KBM-7 (cell line): ENCODE measurements at regions not wholly inside any gene's neighbourhood (a gene's known extent, or its start where the extent isn't known, plus 50 kb on each side); places are given as distances from the start of the nearest gene placed in this dataset.

Experiments used
- DNase-seq: peaks from one replicate; pipeline ENCODE4 v3.0.0-alpha.2; 2015
- in situ Hi-C: fragments of 300-500 bp; cut with MboI; formaldehyde crosslinking; loops from 2 replicates; pipeline ENCODE4 v1.14.3; 2020; ENCODE audit warnings: low sequenced_read_pairs, low pct_unique_long_range_greater_than_20kb, mixed read lengths

DNA sequence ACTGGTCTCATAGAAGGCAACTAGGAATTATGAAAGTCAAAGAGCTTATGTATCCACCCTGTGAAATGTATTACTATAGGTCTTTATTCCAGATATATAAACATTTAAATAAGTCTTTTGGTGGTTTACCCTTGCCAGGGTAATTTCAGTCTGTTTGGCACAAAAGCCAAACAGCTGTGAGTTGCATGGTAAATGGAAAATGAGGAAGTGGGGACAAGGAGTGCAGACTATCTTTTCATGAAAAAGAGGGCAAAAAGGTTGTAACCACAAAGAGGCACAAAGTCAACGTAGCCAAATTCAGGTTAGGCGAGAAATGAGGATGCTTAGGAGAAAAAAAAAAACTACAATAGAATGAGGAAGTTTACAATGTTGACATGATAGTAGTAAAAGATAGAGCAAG, 492.3 kb upstream of the PRMT6 start:
- peak; percentile 61 for DNase-seq
- in situ Hi-C loops, result no loop called here

DNA sequence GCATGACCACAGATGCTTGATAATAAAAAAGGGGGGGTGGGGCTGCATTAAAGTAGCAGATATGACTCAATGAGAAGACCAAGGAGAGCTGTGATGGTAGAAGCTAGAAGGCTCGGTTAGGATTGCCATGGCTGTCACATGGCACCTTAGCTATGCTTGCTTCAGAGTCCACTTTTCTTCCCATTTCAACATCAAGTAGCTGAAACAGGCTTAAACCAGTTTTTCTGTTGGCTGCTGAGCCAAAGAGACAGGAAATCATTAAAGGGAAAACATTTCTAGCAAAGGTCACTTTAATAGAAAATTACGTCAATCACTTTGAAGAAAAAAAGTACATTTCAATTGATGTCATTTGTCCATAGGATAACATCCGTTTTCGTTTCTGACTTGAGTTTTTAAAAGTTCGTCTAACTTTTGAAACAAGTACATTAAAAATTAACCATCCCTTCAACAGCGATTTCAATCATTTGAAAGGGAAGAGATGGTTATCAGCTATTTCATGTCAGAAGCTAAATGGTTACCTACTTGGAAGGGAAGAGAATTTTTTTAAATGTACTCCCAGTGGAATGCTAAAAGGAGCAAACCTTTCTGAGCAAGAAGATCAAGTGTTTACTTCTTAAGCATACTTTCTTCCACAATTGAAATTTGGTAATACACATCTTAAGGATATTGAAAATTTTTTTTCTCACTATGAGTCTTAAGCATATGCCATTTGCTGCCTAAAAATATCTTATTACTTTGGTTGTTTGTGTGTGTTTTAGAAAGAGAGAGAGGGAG, 488.1 kb upstream of the PRMT6 start:
- in situ Hi-C loops, result no loop called here
- DNase-seq, result peak; percentile 10

DNA sequence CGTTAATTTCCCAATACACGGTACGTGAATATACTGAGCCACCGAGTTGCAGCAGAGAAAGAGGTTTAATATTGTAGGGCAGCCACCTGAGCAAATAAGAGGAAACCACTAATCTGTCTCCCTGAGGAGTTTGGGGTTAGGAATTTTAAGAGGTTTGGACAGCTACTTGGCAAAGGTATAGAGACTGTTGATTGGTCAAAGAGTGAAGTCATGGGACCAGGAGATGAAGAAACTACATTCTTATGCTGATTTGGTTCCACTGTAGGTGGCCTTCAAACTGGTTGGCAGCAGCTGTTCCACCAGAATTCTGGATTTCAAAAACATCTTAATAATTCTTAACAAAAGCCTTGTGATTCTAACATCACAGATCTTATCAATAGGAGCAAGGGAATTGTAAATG, 485.4 kb upstream of the PRMT6 start:
- in situ Hi-C loops, result no loop called here
- no peak for DNase-seq

DNA sequence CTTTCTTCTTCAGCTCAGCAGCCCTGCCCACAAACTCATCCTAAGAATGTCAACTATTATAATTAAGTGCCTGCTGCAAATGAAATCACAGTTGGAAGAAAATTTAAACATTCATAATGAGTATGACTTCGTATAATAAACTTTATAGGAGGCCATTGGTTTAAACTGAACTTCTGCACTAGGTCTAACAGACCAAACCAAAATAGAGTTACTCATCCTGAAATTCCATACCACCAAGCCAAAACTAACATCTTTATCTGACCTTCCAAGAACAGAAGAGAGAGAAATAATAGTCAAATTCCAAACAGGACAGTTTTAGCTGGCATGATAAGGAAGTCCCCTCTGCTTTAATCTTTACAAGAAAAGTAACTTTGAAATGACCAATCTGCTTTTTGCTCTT, 472.4 kb upstream of the PRMT6 start:
- no peak for DNase-seq
- in situ Hi-C loops, result no loop called here

DNA sequence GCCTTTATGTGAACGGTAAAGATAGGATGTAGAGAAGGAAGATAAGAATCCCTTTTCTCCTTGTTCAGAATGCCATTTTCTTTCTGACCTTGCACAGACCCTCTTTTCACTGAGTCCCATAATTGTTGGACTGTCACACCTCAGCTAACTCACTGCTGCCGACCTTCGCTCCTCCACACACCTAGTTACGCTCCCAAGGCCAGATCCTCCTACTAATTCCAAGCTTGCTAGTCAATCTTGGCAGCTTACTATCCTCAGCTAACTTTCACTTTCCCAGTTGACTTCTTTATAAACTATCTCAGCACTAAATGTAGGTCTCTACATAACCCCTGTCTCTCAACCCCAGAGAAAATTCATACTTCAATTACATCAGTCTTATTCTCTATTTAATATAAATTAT, 471.8 kb upstream of the PRMT6 start:
- in situ Hi-C loops, result no loop called here
- no peak for DNase-seq

DNA sequence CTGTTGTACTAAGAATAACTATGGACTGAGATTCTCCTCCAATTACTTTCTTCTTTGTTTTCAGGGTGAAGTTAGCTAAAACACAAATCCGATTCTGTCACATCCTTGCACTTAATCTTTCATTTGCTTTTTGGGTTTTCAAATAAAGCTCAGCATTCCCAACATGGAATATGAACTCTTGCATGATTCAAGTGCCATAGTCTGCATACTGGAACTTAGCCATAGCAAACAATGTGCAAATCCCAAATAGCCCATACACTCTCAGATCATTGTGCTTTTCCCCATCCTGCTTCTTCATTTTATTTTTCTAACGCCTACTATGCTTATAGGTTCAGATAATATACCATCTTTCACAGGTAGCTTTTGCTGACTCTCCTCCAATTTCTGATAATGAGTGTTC, 455.8 kb upstream of the PRMT6 start:
- in situ Hi-C loops, result no loop called here
- DNase-seq, result no peak

DNA sequence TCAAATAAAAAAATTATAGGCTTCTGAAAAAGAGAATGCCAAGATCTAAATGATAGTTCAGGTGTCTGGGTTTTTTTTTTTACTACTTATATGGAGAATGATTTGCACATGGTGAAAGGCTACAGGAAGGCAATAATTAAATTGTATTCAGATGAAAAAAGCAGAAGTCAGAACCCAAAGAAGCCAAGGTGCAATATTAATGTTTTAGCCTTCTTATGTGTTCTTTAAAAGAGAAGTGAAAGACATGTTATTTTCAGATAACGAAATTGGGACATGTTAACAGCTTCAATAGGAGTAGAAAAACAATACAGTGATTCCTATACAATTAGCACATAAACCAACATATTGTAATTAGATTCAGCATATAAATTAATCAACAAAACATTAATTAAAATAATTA, 452.9 kb upstream of the PRMT6 start:
- in situ Hi-C loops, result no loop called here
- no peak for DNase-seq

DNA sequence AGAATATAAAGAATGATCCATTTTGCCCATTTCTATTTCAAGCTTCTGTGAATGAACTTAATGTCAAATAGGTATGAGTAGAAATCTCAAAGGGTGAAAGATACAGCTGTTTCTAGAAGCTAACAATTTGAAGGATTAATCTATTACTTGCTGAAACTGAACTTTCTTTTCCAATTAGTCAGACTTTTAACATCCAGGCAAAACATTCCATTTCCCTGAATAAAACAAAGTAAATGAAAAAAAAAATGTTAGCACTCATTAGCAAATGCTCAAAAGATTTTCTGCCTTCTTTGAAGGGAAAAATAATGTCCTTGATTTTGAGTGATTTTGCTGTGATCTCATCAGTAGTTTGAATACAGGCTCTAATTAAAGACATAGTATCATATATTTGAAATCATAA, 447.6 kb upstream of the PRMT6 start:
- DNase-seq, result no peak
- in situ Hi-C loops, result no loop called here

DNA sequence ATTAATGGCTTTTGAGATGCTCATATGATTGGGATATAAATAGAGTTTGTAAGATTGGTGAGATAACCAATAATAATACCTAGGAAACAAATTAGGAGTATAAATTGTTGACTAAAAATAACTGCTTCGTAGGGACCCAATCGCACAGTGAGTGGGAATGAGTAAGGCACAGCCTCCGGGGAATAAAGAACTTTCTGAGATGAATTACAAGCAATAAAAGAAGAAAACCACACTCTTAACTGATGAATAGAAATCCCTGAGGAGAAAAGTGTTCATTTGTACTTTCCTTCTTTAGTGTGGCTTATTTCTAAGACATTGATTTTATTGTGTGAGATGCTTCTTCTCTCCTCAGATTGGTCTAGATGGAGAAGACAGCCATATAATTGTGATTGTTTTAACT, 443.4 kb upstream of the PRMT6 start:
- in situ Hi-C loops, result no loop called here
- no peak for DNase-seq

DNA sequence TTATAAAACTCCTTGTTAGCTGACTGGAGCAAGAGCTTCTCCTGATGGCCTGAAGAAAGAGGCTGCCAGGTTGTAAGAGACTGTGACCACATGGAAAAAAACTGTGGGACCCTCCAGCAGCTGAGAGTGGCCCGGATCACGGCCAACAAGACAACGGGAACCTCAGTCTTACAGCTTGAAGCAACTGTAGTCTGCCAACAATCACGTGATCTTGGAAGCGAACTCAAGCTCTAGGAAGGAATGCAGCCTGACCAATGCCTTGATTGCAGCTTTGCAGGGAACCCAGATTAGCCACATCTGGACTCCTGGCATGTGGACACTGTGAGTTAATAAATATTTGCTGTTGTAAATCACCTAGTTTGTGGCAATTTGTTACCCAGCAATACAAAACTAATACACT, 442.6 kb upstream of the PRMT6 start:
- in situ Hi-C loops, result no loop called here

DNA sequence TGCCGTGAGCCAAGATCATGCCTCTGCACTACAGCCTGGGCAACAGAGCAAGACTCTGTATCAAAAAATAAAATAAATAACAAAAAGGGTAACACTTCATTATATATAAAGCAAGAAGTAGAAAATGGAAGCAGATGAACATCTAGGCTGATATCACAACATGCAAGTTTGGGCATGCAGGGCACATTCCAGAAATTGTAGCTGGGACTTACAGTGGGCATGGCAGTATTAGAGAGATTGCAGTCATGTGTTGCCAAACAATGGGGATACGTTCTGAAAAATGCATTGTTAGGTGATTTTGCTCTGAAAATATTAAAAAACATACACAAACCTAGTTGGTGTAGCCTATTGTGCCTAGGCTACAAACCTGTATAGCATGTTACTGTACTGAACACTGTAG, 441.0 kb upstream of the PRMT6 start:
- no peak for DNase-seq
- in situ Hi-C loops, result no loop called here

More for the DNA sequence above, 442.6 kb upstream of the PRMT6 start:
- DNase-seq, result no peak

DNA sequence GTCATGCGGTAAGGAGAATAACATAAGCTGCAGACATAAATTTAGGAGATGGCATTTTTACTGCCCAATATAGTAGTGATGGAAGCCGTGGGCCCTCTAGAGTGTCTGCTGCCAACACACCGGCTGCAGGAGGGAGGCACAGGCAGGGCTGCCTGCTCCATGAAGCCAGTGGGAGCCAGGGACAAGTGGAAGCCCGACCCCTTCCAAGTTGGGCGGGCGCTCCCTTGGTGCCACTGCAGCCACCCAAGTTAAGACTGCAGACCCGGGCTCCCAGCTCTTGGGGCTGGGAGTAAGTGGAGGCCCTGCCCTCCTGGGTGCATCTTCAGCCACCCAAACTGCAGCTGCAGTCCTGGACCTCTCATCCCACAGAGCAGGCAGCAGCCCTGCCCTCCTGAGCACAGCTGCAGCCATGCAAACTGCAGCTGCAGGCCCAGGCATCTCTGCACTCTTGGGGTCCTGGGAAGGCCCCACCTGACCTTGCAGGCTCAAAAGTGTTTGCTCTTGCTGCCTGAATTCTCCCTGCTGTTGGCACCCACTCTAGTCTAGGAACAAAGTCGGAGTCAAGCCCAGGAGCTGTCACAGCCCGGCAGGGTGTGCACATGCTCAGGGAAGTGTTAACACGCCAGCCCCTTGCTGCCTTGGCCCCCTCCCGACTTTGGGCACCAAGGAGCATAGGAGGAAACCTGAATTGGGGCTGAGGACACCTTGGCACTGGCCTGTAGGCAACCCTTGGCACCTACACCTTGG, 437.2 kb upstream of the PRMT6 start:
- in situ Hi-C loops, result no loop called here
- DNase-seq, result no peak

DNA sequence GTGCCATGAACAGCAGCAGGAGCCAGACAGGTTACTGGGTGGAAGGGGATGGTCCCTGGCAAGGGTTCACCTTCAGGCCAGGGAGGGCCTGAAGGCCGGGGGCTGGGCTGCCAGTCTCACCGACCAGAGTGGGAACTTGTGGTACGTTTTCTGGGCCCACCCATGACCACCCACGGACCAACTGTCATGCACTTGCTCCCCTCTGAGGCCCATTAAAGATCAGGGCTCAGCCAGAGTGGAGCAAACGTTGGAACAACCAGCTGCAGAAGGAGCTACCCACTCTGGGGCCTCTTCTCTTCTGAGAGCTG, 436.7 kb upstream of the PRMT6 start:
- no peak for DNase-seq
- in situ Hi-C loops, result no loop called here

DNA sequence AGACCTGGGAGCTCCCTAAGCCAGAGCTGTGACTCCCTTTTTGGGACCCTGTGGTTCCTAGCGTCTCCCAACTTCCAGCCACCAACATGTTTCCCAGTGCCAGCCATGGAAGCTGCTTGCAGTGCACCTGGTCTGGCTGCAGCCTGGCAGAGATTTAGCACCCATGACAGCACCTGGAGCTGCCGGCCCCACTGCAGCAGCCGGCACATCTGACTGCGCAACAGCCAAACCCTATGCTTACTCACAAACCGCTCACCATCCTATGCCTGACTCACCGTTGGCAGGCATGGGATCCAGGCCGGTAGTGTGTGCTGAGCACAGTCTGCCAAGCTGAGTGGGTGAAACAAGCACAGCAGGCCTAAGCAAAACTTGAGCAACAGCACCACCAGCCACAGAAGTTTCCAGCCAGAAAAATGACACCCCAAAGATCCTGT, 435.9 kb upstream of the PRMT6 start:
- in situ Hi-C loops, result no loop called here
- no peak for DNase-seq

DNA sequence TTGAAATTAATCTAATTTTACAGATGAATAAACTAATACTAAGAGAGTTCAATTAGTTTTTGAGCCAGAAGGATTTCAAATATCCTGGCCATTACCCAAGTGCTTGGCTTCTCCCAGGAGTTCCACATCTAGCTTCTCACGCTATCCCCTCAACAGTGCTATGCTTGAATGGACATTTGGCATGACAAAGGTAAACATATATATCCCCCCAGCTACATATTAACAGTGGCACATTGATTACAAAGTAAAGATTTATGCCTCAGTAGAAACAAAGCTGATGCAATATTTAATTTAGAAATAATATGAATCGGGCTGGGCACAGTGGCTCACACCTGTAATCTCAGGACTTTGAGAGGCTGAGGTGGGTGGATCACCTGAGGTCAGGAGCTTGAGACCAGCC, 434.6 kb upstream of the PRMT6 start:
- in situ Hi-C loops, result no loop called here
- no peak for DNase-seq

DNA sequence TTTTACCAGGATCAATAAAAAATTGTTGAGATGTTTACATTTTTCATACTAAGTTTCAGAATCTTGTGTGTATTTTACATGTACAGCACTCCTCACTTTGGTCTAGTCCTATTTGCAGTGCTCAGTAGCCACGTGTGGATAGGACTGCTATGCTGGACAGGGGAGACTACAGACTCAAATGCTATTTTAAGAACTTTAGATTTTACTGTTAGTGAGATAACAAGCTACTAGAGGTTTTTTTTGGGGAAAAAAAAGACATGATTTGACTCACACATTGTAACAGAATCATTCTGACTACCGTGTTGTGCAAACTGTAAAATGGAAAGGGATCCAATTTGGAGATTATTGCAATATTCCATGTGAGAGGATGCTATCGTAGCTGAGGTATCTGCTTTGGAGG, 418.9 kb upstream of the PRMT6 start:
- in situ Hi-C loops, result no loop called here
- DNase-seq, result no peak

DNA sequence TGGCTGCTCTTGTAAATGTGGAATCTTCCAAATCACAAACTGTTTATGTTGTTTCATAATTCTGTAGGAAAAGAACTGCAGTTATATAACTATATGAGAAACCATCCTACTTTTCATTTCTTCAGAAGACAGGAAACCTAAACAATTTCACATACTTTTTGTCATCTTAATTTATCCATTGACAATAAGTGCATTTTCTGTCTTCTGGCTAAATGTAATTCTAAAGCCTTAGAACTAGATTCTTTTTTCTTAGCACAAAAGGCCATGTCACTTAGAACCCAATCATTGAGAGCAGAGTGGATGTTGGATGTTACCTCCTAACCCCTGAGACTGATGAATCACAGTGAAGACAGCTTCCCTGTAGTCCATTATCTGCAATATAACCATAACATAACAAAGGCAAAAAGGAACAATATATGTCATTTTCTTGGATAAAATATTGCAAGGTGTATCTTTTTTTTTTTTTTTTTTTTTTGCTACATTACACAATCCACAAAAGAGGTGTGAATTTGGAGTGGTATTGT, 410.2 kb upstream of the PRMT6 start:
- DNase-seq, result no peak
- in situ Hi-C loops, result no loop called here

DNA sequence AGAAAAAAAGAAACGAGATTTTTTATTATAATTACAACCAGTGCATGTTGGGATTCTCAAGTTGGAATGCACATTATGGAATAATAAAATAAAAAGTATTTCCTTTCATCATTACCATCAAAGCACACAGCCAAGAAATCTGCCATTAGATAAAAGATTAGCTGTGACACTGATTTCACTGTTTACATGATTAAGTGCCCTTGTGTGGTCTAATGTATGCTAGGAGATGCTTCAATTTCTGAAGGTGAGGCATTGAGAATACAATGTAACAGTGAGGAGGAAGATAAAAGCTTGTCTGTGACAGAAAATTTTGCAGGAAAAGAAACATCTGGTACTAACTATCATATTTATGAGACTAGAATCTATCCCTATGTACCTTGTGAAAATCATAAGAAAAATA, 409.7 kb upstream of the PRMT6 start:
- no peak for DNase-seq
- in situ Hi-C loops, result no loop called here

DNA sequence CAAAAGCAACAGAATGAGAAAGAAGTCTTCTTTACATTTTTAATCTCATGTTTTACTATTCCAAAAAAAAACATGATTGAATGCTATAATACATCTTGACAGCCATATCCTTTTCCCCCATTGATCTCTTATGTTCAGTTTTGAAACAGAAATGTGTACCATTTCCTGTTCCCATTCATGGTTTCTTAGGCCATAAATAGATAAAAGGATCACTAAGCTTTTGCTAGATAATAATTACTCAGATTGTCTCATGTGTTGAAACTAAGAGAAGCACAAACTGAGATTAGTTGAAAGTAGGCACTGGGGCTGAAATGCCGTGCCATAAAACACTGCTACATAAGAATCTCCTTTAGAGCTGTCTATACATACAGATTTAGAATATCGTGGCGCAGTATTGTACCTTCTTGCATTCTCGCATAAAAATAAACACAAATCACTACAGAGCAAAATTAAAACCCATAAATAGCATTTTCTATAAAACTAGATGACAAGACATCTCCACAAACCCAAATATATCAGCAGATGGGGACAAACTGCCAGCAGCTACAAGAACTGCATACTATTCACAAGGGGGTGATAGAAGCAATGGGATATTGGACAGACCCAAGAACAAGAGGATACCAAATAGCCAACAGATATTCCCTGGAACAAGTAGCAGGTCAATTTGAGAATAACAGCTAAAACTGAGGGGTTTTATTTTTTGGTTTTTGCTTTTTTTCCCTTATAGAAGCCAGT, 405.3 kb upstream of the PRMT6 start:
- in situ Hi-C loops, result no loop called here
- no peak for DNase-seq
